Left ventricle myocardium inferior (tissue), 1 donor: ENCODE measurements at regions not wholly inside any gene's neighbourhood (a gene's known extent, or its start where the extent isn't known, plus 50 kb on each side); places are given as distances from the start of the nearest gene placed in this dataset.
A peak's percentile ranks its signal among the peaks of the same experiment; 100 is the strongest.
"Not testable (repeated sequence)": the region's sequence is repeated elsewhere in the genome, so short reads cannot be mapped to it uniquely, and the experiment has no call there.

Source experiments
- DNase-seq: peaks from one replicate; pipeline ENCODE4 v3.0.0-alpha.2; 2020
- H3K27ac ChIP-seq: fragments of 200-600 bp; replicated peaks from 2 replicates; pipeline ENCODE4 v1.8.0; 2021
- H3K27me3 ChIP-seq: fragments of 200-600 bp; 2 replicates; pipeline ENCODE4 v1.8.0; 2021; ENCODE audit warnings: low read depth
- H3K36me3 ChIP-seq: fragments of 200-600 bp; 2 replicates; pipeline ENCODE4 v1.8.0; 2021
- H3K4me1 ChIP-seq: fragments of 200-600 bp; 2 replicates; pipeline ENCODE4 v1.8.0; 2021
- H3K4me3 ChIP-seq: fragments of 200-600 bp; 2 replicates; pipeline ENCODE4 v1.8.0; 2021; ENCODE audit warnings: mild to moderate bottlenecking, moderate library complexity
- H3K9me3 ChIP-seq: fragments of 200-600 bp; replicated peaks from 2 replicates; pipeline ENCODE4 v1.8.0; 2021
- intact Hi-C: fragments of 100-400 bp; cut with micrococcal nuclease; formaldehyde crosslinking; loops from one replicate; pipeline ENCODE4 v1.11.0; 2022
- TF ChIP-seq, protein P1 (sequence below): fragments of 200-600 bp; IDR thresholded peaks from 2 replicates; pipeline ENCODE4 v1.8.0; 2021; ENCODE audit warnings: antibody characterized with exemption, mild to moderate bottlenecking, borderline replicate concordance
- donor health status: DM: no; HTN: yes; CAD: no; lungs with severe emphysema.

GRCh38 chr5:67643536-67643935 lies 446.9 kb upstream of the CD180 start:
- peaks cover 40% of the 10 kb centered on the region for H3K4me1 ChIP-seq
- TF ChIP-seq, protein P1, sequence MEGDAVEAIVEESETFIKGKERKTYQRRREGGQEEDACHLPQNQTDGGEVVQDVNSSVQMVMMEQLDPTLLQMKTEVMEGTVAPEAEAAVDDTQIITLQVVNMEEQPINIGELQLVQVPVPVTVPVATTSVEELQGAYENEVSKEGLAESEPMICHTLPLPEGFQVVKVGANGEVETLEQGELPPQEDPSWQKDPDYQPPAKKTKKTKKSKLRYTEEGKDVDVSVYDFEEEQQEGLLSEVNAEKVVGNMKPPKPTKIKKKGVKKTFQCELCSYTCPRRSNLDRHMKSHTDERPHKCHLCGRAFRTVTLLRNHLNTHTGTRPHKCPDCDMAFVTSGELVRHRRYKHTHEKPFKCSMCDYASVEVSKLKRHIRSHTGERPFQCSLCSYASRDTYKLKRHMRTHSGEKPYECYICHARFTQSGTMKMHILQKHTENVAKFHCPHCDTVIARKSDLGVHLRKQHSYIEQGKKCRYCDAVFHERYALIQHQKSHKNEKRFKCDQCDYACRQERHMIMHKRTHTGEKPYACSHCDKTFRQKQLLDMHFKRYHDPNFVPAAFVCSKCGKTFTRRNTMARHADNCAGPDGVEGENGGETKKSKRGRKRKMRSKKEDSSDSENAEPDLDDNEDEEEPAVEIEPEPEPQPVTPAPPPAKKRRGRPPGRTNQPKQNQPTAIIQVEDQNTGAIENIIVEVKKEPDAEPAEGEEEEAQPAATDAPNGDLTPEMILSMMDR = no peak
- intact Hi-C loops = no loop called here
- H3K27me3 ChIP-seq = no peaks in the 10 kb centered on the region
- no peak overlapping the region for H3K4me3 ChIP-seq
- DNase-seq = no peak
- H3K36me3 ChIP-seq = no peaks in the 10 kb centered on the region
- H3K27ac ChIP-seq = peak overlapping the region; percentile 48
- peaks cover 15% of the 10 kb centered on the region for H3K9me3 ChIP-seq

GRCh38 chr5:67639976-67640375 lies 443.4 kb upstream of the CD180 start:
- H3K27ac ChIP-seq = peak overlapping the region; percentile 78
- peaks cover 37% of the 10 kb centered on the region for H3K4me1 ChIP-seq
- H3K4me3 ChIP-seq = no peak overlapping the region
- intact Hi-C loops = no loop called here
- H3K36me3 ChIP-seq = no peaks in the 10 kb centered on the region
- H3K9me3 ChIP-seq = peaks cover 10% of the 10 kb centered on the region
- H3K27me3 ChIP-seq = no peaks in the 10 kb centered on the region
- no peak for DNase-seq
- TF ChIP-seq, protein P1 = no peak

GRCh38 chr5:67639313-67639712 lies 442.7 kb upstream of the CD180 start:
- Histone ChIP-seq H3K27me3 (no peaks in the 10 kb centered on the region), H3K9me3 (peaks cover 3% of the 10 kb centered on the region), H3K36me3 (no peaks in the 10 kb centered on the region), H3K4me1 (peaks cover 37% of the 10 kb centered on the region), H3K4me3 (no peak overlapping the region), H3K27ac (peak overlapping the region; percentile 78)
- intact Hi-C loops = no loop called here
- peak; percentile 61 for DNase-seq
- TF ChIP-seq, protein P1 = no peak

- no peaks in the 10 kb centered on the region for H3K36me3 ChIP-seq
- TF ChIP-seq, protein P1 = no peak
- no peaks in the 10 kb centered on the region for H3K27me3 ChIP-seq
- no peaks in the 10 kb centered on the region for H3K9me3 ChIP-seq
- DNase-seq = no peak
- no peak overlapping the region for H3K4me3 ChIP-seq
- peak overlapping the region; percentile 75 for H3K27ac ChIP-seq
- peaks cover 33% of the 10 kb centered on the region for H3K4me1 ChIP-seq
- intact Hi-C loops = no loop called here
Observed at GRCh38 chr5:67636850-67637524, 440.4 kb upstream of the CD180 start.

- Histone ChIP-seq H3K36me3 (no peaks in the 10 kb centered on the region), H3K27me3 (no peaks in the 10 kb centered on the region), H3K27ac (peak overlapping the region; percentile 75), H3K4me1 (peaks cover 32% of the 10 kb centered on the region), H3K4me3 (no peak overlapping the region), H3K9me3 (no peaks in the 10 kb centered on the region)
- DNase-seq = peak; percentile 83
- intact Hi-C loops = no loop called here
- TF ChIP-seq, protein P1 = no peak
Observed at GRCh38 chr5:67636091-67636490, 439.5 kb upstream of the CD180 start.

- H3K36me3 ChIP-seq, H3K4me3 ChIP-seq, H3K27me3 ChIP-seq, intact Hi-C loops, H3K27ac ChIP-seq, H3K9me3 ChIP-seq, DNase-seq: not testable (repeated sequence)
- peaks cover 13% of the 10 kb centered on the region for H3K4me1 ChIP-seq
Observed at GRCh38 chr5:67627079-67627478, 430.5 kb upstream of the CD180 start.
